Natural killer cell (primary cell): ENCODE measurements at regions not wholly inside any gene's neighbourhood (a gene's known extent, or its start where the extent isn't known, plus 50 kb on each side); places are given as distances from the start of the nearest gene placed in this dataset.
A peak's percentile ranks its signal among the peaks of the same experiment; 100 is the strongest.

Source experiments
- ATAC-seq, 3 donors: fragments of 150-1000 bp in 2 of 3; fragments of 200-7000 bp in 1 of 3; cut with Tn5 transposase; 1 replicate in 1 of 3; 2 replicates in 2 of 3; pipeline ENCODE4 v1.10.0; 2021; ENCODE audit warnings: mild to moderate bottlenecking in 2 of 3, moderate library complexity in 2 of 3
- DNase-seq, 2 donors: peaks; one replicate each; pipeline versions ENCODE4 v3.0.0 to v3.0.0-alpha.2; 2013 to 2021; ENCODE audit warnings: mixed read lengths in 1 of 2
- H3K27ac ChIP-seq: one replicate; pipeline ENCODE4 v1.5.1; 2013; ENCODE audit warnings: mild to moderate bottlenecking, low read length
- H3K27me3 ChIP-seq: one replicate; pipeline ENCODE4 v1.6.1; 2013; ENCODE audit warnings: low read length; ENCODE audit not compliant: control insufficient read depth, insufficient read depth
- H3K36me3 ChIP-seq: one replicate; pipeline ENCODE4 v1.6.1; 2013; ENCODE audit warnings: low read length; ENCODE audit not compliant: control insufficient read depth, insufficient read depth
- H3K4me1 ChIP-seq: one replicate; pipeline ENCODE4 v1.6.1; 2013; ENCODE audit warnings: low read length; ENCODE audit not compliant: control insufficient read depth, insufficient read depth
- H3K4me3 ChIP-seq: one replicate; pipeline ENCODE4 v1.5.1; 2013; ENCODE audit warnings: low read length
- H3K9me3 ChIP-seq: one replicate; pipeline ENCODE4 v1.6.1; 2013; ENCODE audit warnings: low read length; ENCODE audit not compliant: control insufficient read depth, insufficient read depth
- H3K27ac Mint-ChIP-seq, 2 donors: one replicate each; pipeline ENCODE4 v1.8.0; 2022; ENCODE audit warnings: mild to moderate bottlenecking in 2 of 2, mixed read lengths in 2 of 2, moderate library complexity in 1 of 2
- H3K27me3 Mint-ChIP-seq, 2 donors: one replicate each; pipeline ENCODE4 v1.8.0; 2022; ENCODE audit warnings: low read depth in 2 of 2, mixed read lengths in 2 of 2
- H3K36me3 Mint-ChIP-seq: one replicate; pipeline ENCODE4 v1.8.0; 2022; ENCODE audit warnings: mixed read lengths
- H3K4me1 Mint-ChIP-seq, 2 donors: one replicate each; pipeline ENCODE4 v1.8.0; 2022; ENCODE audit warnings: mixed read lengths in 2 of 2
- H3K4me3 Mint-ChIP-seq: one replicate; pipeline ENCODE4 v1.8.0; 2022; ENCODE audit warnings: mild to moderate bottlenecking, moderate library complexity, mixed read lengths
- H3K9me3 Mint-ChIP-seq, 2 donors: one replicate each; pipeline ENCODE4 v1.8.0; 2022; ENCODE audit warnings: mixed read lengths in 2 of 2
- WGBS: methylation state at CpG from one replicate; pipeline ENCODE4 v1.1.7; 2013; ENCODE audit warnings: missing lambda C conversion rate; ENCODE audit not compliant: insufficient coverage; 5-methylcytosine and 5-hydroxymethylcytosine counted together
- intact Hi-C: fragments of 100-400 bp; cut with micrococcal nuclease; formaldehyde crosslinking; loops from one replicate; pipeline ENCODE4 v1.14.2; 2022
- TF ChIP-seq, protein P1 (sequence below): fragments of 200-600 bp; IDR thresholded peaks from one replicate; pipeline ENCODE4 v1.8.0; 2022; ENCODE audit warnings: antibody characterized with exemption

DNA sequence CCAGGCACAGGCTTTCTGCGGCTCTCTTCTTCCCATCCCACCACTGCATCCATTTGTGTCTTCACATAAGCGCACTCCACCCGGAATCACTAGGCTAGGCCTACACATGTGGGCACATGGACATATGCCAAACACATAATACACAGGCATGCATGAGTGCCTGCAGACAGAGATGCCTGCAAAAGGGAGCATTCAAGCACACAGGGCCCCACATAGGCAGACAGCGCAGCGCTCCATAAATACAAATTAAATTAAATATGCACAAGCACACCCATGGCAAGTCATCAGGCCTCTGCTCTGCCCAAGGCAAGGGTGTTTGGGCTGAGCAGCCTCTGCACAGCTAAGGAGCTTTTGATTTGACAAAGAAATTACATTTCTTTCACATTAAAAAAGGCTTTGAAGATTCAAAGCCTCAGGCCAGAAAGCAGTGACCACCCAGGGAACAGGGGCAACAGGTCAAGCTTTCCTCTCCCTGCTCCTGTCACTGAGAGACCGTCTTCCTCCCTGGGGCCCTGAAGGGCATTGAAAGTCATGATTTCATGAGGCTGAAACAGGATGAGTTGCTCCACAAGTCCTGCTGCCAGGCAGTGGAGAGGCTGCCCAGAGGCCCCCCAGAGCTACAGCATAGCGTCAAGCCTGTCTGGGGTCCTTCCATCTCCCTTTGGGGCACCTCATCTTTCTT, 134.2 kb upstream of the LRFN2 start:
- Histone ChIP-seq H3K27ac (no peak overlapping the region), H3K27me3 (no peaks in the 10 kb centered on the region), H3K4me3 (no peak overlapping the region), H3K36me3 (no peaks in the 10 kb centered on the region), H3K4me1 (peaks cover 9% of the 10 kb centered on the region), H3K9me3 (no peaks in the 10 kb centered on the region)
- TF ChIP-seq, protein P1, sequence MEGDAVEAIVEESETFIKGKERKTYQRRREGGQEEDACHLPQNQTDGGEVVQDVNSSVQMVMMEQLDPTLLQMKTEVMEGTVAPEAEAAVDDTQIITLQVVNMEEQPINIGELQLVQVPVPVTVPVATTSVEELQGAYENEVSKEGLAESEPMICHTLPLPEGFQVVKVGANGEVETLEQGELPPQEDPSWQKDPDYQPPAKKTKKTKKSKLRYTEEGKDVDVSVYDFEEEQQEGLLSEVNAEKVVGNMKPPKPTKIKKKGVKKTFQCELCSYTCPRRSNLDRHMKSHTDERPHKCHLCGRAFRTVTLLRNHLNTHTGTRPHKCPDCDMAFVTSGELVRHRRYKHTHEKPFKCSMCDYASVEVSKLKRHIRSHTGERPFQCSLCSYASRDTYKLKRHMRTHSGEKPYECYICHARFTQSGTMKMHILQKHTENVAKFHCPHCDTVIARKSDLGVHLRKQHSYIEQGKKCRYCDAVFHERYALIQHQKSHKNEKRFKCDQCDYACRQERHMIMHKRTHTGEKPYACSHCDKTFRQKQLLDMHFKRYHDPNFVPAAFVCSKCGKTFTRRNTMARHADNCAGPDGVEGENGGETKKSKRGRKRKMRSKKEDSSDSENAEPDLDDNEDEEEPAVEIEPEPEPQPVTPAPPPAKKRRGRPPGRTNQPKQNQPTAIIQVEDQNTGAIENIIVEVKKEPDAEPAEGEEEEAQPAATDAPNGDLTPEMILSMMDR = no peak
- intact Hi-C loops = no loop called here
- no peak for DNase-seq
- Mint-ChIP-seq H3K9me3 (no peaks in the 10 kb centered on the region), H3K4me3 (no peak overlapping the region), H3K27ac (no peak overlapping the region), H3K36me3 (no peaks in the 10 kb centered on the region), H3K4me1 (peaks cover 6 to 11% of the 10 kb centered on the region in 2 donors), H3K27me3 (peaks cover 0 to 4% of the 10 kb centered on the region in 2 donors)
- ATAC-seq = no peak
- WGBS = 89% methylated on average over 7 of the region's 7 CpGs

DNA sequence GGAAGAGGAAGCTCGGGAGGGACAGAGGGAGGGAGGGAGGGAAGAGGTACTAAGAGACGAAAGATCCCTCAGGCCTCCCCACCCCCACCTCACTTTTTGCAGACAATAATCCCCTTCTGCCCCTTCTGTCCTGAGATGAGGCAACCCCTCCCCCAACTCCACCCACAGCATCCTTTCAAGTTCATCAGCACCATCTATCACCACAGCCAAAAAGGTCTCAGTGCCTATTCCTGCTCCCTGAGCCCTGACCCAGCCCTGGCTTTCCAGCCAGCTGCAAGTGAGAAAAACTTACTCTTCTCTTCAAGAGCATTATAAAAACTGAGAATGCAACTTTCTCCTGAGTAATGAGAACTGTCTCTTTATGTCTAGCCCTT, 133.2 kb upstream of the LRFN2 start:
- TF ChIP-seq, protein P1 = no peak
- H3K27ac ChIP-seq = no peak overlapping the region
- no peak overlapping the region for H3K27ac Mint-ChIP-seq
- no peak for DNase-seq
- H3K4me3 Mint-ChIP-seq = no peak overlapping the region
- no peak overlapping the region for H3K4me3 ChIP-seq
- H3K4me1 ChIP-seq = peaks cover 9% of the 10 kb centered on the region
- intact Hi-C loops = no loop called here
- H3K27me3 Mint-ChIP-seq = peaks cover 0 to 9% of the 10 kb centered on the region in 2 donors
- no peak for ATAC-seq
- H3K36me3 ChIP-seq = no peaks in the 10 kb centered on the region
- H3K9me3 Mint-ChIP-seq = no peaks in the 10 kb centered on the region
- H3K9me3 ChIP-seq = no peaks in the 10 kb centered on the region
- no peaks in the 10 kb centered on the region for H3K36me3 Mint-ChIP-seq
- no peaks in the 10 kb centered on the region for H3K27me3 ChIP-seq
- no CpG with 5 or more reads among the region's 2 CpGs for WGBS
- peaks cover 6 to 14% of the 10 kb centered on the region in 2 donors for H3K4me1 Mint-ChIP-seq

DNA sequence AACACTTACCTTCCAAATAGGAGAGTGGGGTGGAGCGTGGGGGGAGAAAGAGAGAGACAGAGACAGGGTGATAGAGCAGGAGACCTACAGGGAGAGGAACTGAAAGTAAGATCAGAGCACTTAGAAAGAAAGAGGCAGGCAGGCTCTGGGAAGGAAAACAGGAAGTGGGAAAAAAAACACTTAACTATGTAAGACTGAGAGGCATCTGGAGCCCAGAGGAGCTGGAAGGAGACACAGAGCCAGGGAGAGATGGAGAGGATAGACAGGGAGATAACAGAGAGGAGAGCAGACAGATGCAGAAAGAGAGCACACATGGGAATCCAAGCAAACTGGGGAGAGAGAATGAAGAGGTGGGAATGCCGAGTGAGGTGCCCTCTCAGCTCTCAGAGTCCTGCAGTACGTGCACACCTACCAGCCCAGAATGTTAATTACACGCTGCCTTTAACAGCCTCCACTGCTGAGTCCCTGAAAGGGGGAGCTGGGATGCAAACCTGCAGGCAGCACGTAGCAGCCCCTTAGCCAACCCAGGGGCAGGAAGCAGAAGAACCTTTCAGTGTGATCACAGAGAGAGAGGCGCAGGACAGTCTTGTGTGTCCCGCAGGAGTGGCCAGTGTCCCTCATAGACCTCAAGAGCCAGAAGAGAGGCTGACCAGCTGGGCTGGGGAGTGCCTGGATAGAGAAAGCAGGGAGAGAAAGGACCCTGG, 132.7 kb upstream of the LRFN2 start:
- Mint-ChIP-seq H3K36me3 (no peaks in the 10 kb centered on the region), H3K9me3 (no peaks in the 10 kb centered on the region), H3K4me1 (peaks cover 6 to 14% of the 10 kb centered on the region in 2 donors), H3K4me3 (no peak overlapping the region), H3K27ac (peak overlapping the region in 1 of 2 donors; percentile 61), H3K27me3 (peaks cover 0 to 9% of the 10 kb centered on the region in 2 donors)
- no peak for DNase-seq
- intact Hi-C loops = no loop called here
- TF ChIP-seq, protein P1 = no peak
- no peak overlapping the region for H3K27ac ChIP-seq
- H3K4me1 ChIP-seq = peaks cover 9% of the 10 kb centered on the region
- no peaks in the 10 kb centered on the region for H3K9me3 ChIP-seq
- H3K4me3 ChIP-seq = no peak overlapping the region
- no peaks in the 10 kb centered on the region for H3K27me3 ChIP-seq
- H3K36me3 ChIP-seq = no peaks in the 10 kb centered on the region
- WGBS = 17% methylated on average over 7 of the region's 7 CpGs
- no peak for ATAC-seq
